ENCODE measurements at regions not wholly inside any gene's neighbourhood (a gene's known extent, or its start where the extent isn't known, plus 50 kb on each side); places are given as distances from the start of the nearest gene placed in this dataset.

DNA sequence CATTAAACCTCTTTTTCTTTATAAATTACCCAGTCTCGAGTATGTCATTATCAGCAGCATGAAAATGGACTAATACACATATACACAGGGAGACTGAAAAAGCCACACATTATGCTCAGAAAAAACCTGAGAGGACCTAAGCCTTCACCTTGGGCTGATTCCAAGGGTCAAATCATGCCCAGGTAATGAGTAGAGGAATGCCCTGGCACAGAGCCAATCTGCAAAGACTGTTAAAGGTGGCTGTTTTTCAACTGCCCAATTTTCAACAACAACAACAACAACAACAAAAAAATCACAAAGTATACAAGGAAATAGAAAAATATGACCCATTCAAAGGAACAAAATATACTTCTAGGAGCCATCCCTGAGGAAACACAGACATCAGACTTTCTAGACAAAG is 220.2 kb upstream of the TBX20 start:
- TF ChIP-seq EZH2phosphoT487 (IDR thresholded peaks at IDR 0.05), result no peak
- TF ChIP-seq, protein P1, sequence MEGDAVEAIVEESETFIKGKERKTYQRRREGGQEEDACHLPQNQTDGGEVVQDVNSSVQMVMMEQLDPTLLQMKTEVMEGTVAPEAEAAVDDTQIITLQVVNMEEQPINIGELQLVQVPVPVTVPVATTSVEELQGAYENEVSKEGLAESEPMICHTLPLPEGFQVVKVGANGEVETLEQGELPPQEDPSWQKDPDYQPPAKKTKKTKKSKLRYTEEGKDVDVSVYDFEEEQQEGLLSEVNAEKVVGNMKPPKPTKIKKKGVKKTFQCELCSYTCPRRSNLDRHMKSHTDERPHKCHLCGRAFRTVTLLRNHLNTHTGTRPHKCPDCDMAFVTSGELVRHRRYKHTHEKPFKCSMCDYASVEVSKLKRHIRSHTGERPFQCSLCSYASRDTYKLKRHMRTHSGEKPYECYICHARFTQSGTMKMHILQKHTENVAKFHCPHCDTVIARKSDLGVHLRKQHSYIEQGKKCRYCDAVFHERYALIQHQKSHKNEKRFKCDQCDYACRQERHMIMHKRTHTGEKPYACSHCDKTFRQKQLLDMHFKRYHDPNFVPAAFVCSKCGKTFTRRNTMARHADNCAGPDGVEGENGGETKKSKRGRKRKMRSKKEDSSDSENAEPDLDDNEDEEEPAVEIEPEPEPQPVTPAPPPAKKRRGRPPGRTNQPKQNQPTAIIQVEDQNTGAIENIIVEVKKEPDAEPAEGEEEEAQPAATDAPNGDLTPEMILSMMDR (IDR thresholded peaks at IDR 0.05), result no peak

All from neural progenitor cell (in vitro differentiated cells).